SU-DHL-6 (cell line): ENCODE measurements at regions not wholly inside any gene's neighbourhood (a gene's known extent, or its start where the extent isn't known, plus 50 kb on each side); places are given as distances from the start of the nearest gene placed in this dataset.

Source experiments
- H2AFZ ChIP-seq: fragments of 200-600 bp; sonication (generic); 2 replicates; pipeline ENCODE4 v1.6.1; 2014; ENCODE audit warnings: low read depth, mild to moderate bottlenecking, moderate library complexity, mixed read lengths, antibody characterized with exemption, low read length; ENCODE audit not compliant: severe bottlenecking
- H3F3A ChIP-seq: fragments of 200-600 bp; shearing (Covaris generic); 2 replicates; pipeline ENCODE4 v1.6.0; 2016; ENCODE audit warnings: antibody characterized with exemption, mild to moderate bottlenecking; ENCODE audit not compliant: insufficient read depth
- H3K27ac ChIP-seq: fragments of 200-600 bp; sonication (generic); 2 replicates; pipeline ENCODE4 v1.5.1; 2016; ENCODE audit warnings: low read depth, mild to moderate bottlenecking, low read length, moderate library complexity, mixed read lengths
- H3K27me3 ChIP-seq: fragments of 200-600 bp; sonication (generic), shearing (Covaris generic); 2 replicates; pipeline ENCODE4 v1.6.0; 2014; ENCODE audit warnings: mild to moderate bottlenecking, low read length
- H3K36me3 ChIP-seq: fragments of 200-600 bp; sonication (generic); 2 replicates; pipeline ENCODE4 v1.6.1; 2014; ENCODE audit warnings: mild to moderate bottlenecking, low read length, mixed read lengths
- H3K4me2 ChIP-seq: fragments of 300-600, 200-600 bp; shearing (Covaris generic), sonication (generic); 2 replicates; pipeline ENCODE4 v1.6.0; 2014; ENCODE audit warnings: low read length, low read depth, mild to moderate bottlenecking; ENCODE audit not compliant: poor library complexity, severe bottlenecking
- H3K4me3 ChIP-seq: fragments of 200-600 bp; sonication (generic); 2 replicates; pipeline ENCODE4 v1.5.1; 2014; ENCODE audit warnings: antibody characterized with exemption, low read length, mild to moderate bottlenecking, mixed read lengths; ENCODE audit not compliant: insufficient read depth, poor library complexity, severe bottlenecking
- H3K79me2 ChIP-seq: fragments of 200-600 bp; sonication (generic); 2 replicates; pipeline ENCODE4 v1.6.1; 2014; ENCODE audit warnings: mild to moderate bottlenecking, low read length, moderate library complexity; ENCODE audit not compliant: insufficient read depth
- H3K9ac ChIP-seq: fragments of 200-600 bp; sonication (generic); 2 replicates; pipeline ENCODE4 v1.7.0; 2014; ENCODE audit warnings: mild to moderate bottlenecking, low read length
- H3K9me2 ChIP-seq: fragments of 200-600 bp; sonication (generic); replicated peaks from 2 replicates; pipeline ENCODE4 v1.6.1; 2014; ENCODE audit warnings: low read length; ENCODE audit not compliant: insufficient read depth
- H3K9me3 ChIP-seq: fragments of 200-600 bp; sonication (generic); 2 replicates; pipeline ENCODE4 v1.6.1; 2014; ENCODE audit warnings: low read length, mixed read lengths; ENCODE audit not compliant: insufficient read depth
- H4K20me1 ChIP-seq: fragments of 200-600 bp; sonication (generic); 2 replicates; pipeline ENCODE4 v1.6.1; 2014; ENCODE audit warnings: low read depth, mild to moderate bottlenecking, antibody characterized with exemption, low read length, moderate library complexity, mixed read lengths
- CTCF ChIP-seq: fragments of 200-600 bp; sonication (generic); IDR thresholded peaks from one replicate; pipeline ENCODE4 v1.5.1; 2017; ENCODE audit warnings: antibody characterized with exemption, mild to moderate bottlenecking, low read length, moderate library complexity; ENCODE audit not compliant: insufficient read depth, poor library complexity, severe bottlenecking
- EZH2phosphoT487 ChIP-seq: fragments of 200-600 bp; sonication (generic), shearing (Covaris generic); conservative IDR thresholded peaks from 2 replicates; pipeline ENCODE4 v1.6.1; 2018; ENCODE audit warnings: mild to moderate bottlenecking, antibody characterized with exemption, low read length, moderate library complexity, mixed read lengths

- TF ChIP-seq CTCF (no peak), EZH2phosphoT487 (no peak)
- Histone ChIP-seq H4K20me1 (no peaks in the 10 kb centered on the region), H3K27ac (no peak overlapping the region), H3K4me2 (no peak overlapping the region), H3K4me3 (no peak overlapping the region), H3K36me3 (no peaks in the 10 kb centered on the region), H3K9me3 (no peaks in the 10 kb centered on the region), H3F3A (no peaks in the 10 kb centered on the region), H3K9ac (no peak overlapping the region), H3K27me3 (no peaks in the 10 kb centered on the region), H2AFZ (no peak overlapping the region), H3K9me2 (no peaks in the 10 kb centered on the region), H3K79me2 (no peaks in the 10 kb centered on the region)
These were observed 263.9 kb upstream of the SLITRK2 start for GRCh38 chrX:145553702-145554101.

GRCh38 chrX:145563159-145563558 is 254.5 kb upstream of the SLITRK2 start:
- no peak for TF ChIP-seq EZH2phosphoT487
- no peak for TF ChIP-seq CTCF

GRCh38 chrX:145609951-145610511 is 207.6 kb upstream of the SLITRK2 start:
- Histone ChIP-seq H4K20me1 (no peaks in the 10 kb centered on the region), H3K36me3 (no peaks in the 10 kb centered on the region), H3K79me2 (no peaks in the 10 kb centered on the region), H3K9ac (no peak overlapping the region), H3K27ac (no peak overlapping the region), H3K9me3 (no peaks in the 10 kb centered on the region), H3K9me2 (no peaks in the 10 kb centered on the region), H2AFZ (no peak overlapping the region), H3K4me2 (no peak overlapping the region), H3K4me3 (no peak overlapping the region), H3F3A (no peaks in the 10 kb centered on the region), H3K27me3 (no peaks in the 10 kb centered on the region)
- TF ChIP-seq EZH2phosphoT487 (no peak), CTCF (no peak)

More at GRCh38 chrX:145563159-145563558, 254.5 kb upstream of the SLITRK2 start:
- Histone ChIP-seq H3K27me3 (no peaks in the 10 kb centered on the region), H3K9ac (no peak overlapping the region), H3K27ac (no peak overlapping the region), H3K4me3 (no peak overlapping the region), H3K9me3 (no peaks in the 10 kb centered on the region), H2AFZ (no peak overlapping the region), H3K36me3 (no peaks in the 10 kb centered on the region), H3F3A (no peaks in the 10 kb centered on the region), H3K4me2 (no peak overlapping the region), H4K20me1 (no peaks in the 10 kb centered on the region), H3K79me2 (no peaks in the 10 kb centered on the region), H3K9me2 (no peaks in the 10 kb centered on the region)

GRCh38 chrX:145613894-145614293 is 203.7 kb upstream of the SLITRK2 start:
- H2AFZ ChIP-seq, result no peak overlapping the region
- H3F3A ChIP-seq, result no peaks in the 10 kb centered on the region
- no peak for TF ChIP-seq EZH2phosphoT487
- TF ChIP-seq CTCF, result no peak
- no peaks in the 10 kb centered on the region for H4K20me1 ChIP-seq
- no peaks in the 10 kb centered on the region for H3K27me3 ChIP-seq
- no peak overlapping the region for H3K4me2 ChIP-seq
- no peak overlapping the region for H3K27ac ChIP-seq
- H3K9me3 ChIP-seq, result no peaks in the 10 kb centered on the region
- H3K79me2 ChIP-seq, result no peaks in the 10 kb centered on the region
- no peak overlapping the region for H3K9ac ChIP-seq
- no peaks in the 10 kb centered on the region for H3K36me3 ChIP-seq
- no peak overlapping the region for H3K4me3 ChIP-seq
- H3K9me2 ChIP-seq, result no peaks in the 10 kb centered on the region
